HG03342 (cell line): ENCODE measurements at regions not wholly inside any gene's neighbourhood (a gene's known extent, or its start where the extent isn't known, plus 50 kb on each side); places are given as distances from the start of the nearest gene placed in this dataset.

Experiments used
- ATAC-seq: cut with Tn5 transposase; IDR thresholded peaks from one replicate; pipeline ENCODE4 v1.9.1; 2021; ENCODE audit warnings: mild to moderate bottlenecking, moderate library complexity; ENCODE audit not compliant: unreplicated experiment

GRCh38 chr2:17085546-17086202, 420.0 kb upstream of the CYRIA start:
- no peak for ATAC-seq

- no peak for ATAC-seq
Measured at GRCh38 chr2:17084877-17085276, 419.2 kb upstream of the CYRIA start.

GRCh38 chr2:17083902-17084301, 418.3 kb upstream of the CYRIA start:
- no peak for ATAC-seq

- ATAC-seq: no peak
Measured at GRCh38 chr2:17079262-17079661, 413.6 kb upstream of the CYRIA start.

GRCh38 chr2:17076533-17076932, 410.9 kb upstream of the CYRIA start:
- no peak for ATAC-seq

- no peak for ATAC-seq
Measured at GRCh38 chr2:17070711-17071110, 405.1 kb upstream of the CYRIA start.

GRCh38 chr2:17069564-17069963, 403.9 kb upstream of the CYRIA start:
- no peak for ATAC-seq

- ATAC-seq: no peak
Measured at GRCh38 chr2:17068021-17068420, 402.4 kb upstream of the CYRIA start.

GRCh38 chr2:17065536-17065935, 399.9 kb upstream of the CYRIA start:
- no peak for ATAC-seq

GRCh38 chr2:17061028-17061427, 395.4 kb upstream of the CYRIA start:
- no peak for ATAC-seq

- no peak for ATAC-seq
Measured at GRCh38 chr2:17059458-17059857, 393.8 kb upstream of the CYRIA start.

- no peak for ATAC-seq
Measured at GRCh38 chr2:17058772-17059402, 393.3 kb upstream of the CYRIA start.

GRCh38 chr2:17057109-17058017, 391.7 kb upstream of the CYRIA start:
- ATAC-seq: no peak

- ATAC-seq: no peak
Measured at GRCh38 chr2:17056236-17056635, 390.6 kb upstream of the CYRIA start.

GRCh38 chr2:17052001-17052400, 386.4 kb upstream of the CYRIA start:
- ATAC-seq: no peak

GRCh38 chr2:17051538-17051937, 385.9 kb upstream of the CYRIA start:
- no peak for ATAC-seq

GRCh38 chr2:17043173-17043572, 377.5 kb upstream of the CYRIA start:
- ATAC-seq: no peak

- no peak for ATAC-seq
Measured at GRCh38 chr2:17036361-17036760, 370.7 kb upstream of the CYRIA start.

- no peak for ATAC-seq
Measured at GRCh38 chr2:17035010-17035409, 369.4 kb upstream of the CYRIA start.

- no peak for ATAC-seq
Measured at GRCh38 chr2:17030047-17030446, 364.4 kb upstream of the CYRIA start.

- ATAC-seq: no peak
Measured at GRCh38 chr2:17012297-17012696, 346.7 kb upstream of the CYRIA start.

- ATAC-seq: no peak
Measured at GRCh38 chr2:17010104-17010503, 344.5 kb upstream of the CYRIA start.
